Left ventricle myocardium inferior (tissue), 1 donor: ENCODE measurements at regions not wholly inside any gene's neighbourhood (a gene's known extent, or its start where the extent isn't known, plus 50 kb on each side); places are given as distances from the start of the nearest gene placed in this dataset.
"Not testable (repeated sequence)": the region's sequence is repeated elsewhere in the genome, so short reads cannot be mapped to it uniquely, and the experiment has no call there.

Source experiments
- DNase-seq: peaks from one replicate; pipeline ENCODE4 v3.0.0-alpha.2; 2020
- H3K27ac ChIP-seq: fragments of 200-600 bp; replicated peaks from 2 replicates; pipeline ENCODE4 v1.8.0; 2021
- H3K27me3 ChIP-seq: fragments of 200-600 bp; 2 replicates; pipeline ENCODE4 v1.8.0; 2021; ENCODE audit warnings: low read depth
- H3K36me3 ChIP-seq: fragments of 200-600 bp; 2 replicates; pipeline ENCODE4 v1.8.0; 2021
- H3K4me1 ChIP-seq: fragments of 200-600 bp; 2 replicates; pipeline ENCODE4 v1.8.0; 2021
- H3K4me3 ChIP-seq: fragments of 200-600 bp; 2 replicates; pipeline ENCODE4 v1.8.0; 2021; ENCODE audit warnings: mild to moderate bottlenecking, moderate library complexity
- H3K9me3 ChIP-seq: fragments of 200-600 bp; replicated peaks from 2 replicates; pipeline ENCODE4 v1.8.0; 2021
- intact Hi-C: fragments of 100-400 bp; cut with micrococcal nuclease; formaldehyde crosslinking; loops from one replicate; pipeline ENCODE4 v1.11.0; 2022
- TF ChIP-seq, protein P1 (sequence below): fragments of 200-600 bp; IDR thresholded peaks from 2 replicates; pipeline ENCODE4 v1.8.0; 2021; ENCODE audit warnings: antibody characterized with exemption, mild to moderate bottlenecking, borderline replicate concordance
- donor health status: DM: no; HTN: yes; CAD: no; lungs with severe emphysema.

DNA sequence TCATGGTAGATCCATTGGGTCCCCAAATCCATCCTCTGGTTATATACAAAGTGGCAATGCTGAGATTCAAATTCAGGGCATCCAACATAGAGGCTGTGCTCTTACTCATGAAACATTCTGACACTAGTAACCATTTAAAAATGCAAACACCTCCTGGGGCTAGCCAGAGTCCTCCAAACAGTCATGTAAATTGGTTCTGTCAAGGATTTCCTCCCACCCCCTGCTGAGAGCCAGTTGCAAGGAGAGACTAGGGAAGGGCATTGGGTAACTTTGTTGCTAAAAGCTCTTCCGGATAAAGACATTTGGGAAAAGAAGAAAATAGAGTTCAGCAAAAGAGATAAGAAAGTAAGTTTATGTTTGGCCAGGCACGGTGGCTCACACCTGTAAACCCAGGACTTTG, 58.3 kb downstream of the ART5 start:
- H3K27ac ChIP-seq, H3K36me3 ChIP-seq, H3K4me1 ChIP-seq, H3K4me3 ChIP-seq, DNase-seq, intact Hi-C loops, H3K9me3 ChIP-seq: not testable (repeated sequence)
- H3K27me3 ChIP-seq: peaks cover 37% of the 10 kb centered on the region

DNA sequence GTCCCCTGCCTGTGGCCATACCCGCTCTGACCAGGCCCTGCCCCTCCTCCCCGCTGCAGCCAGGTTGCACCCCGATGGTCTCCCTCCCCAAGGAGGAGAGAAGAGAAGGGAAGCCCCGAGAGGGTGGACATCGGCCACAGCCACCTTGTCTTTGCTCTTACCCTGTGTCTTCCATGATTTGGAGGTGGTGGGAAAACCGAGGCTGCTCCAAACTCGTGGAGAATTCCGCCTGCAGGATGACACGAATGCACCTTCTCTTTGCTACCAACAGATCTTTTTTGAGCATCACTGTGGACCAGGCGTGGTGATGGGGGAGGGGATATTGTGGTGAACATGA, 60.4 kb downstream of the ART5 start:
- H3K9me3 ChIP-seq, DNase-seq, H3K36me3 ChIP-seq, H3K4me1 ChIP-seq, H3K4me3 ChIP-seq, intact Hi-C loops, H3K27ac ChIP-seq: not testable (repeated sequence)
- TF ChIP-seq, protein P1, sequence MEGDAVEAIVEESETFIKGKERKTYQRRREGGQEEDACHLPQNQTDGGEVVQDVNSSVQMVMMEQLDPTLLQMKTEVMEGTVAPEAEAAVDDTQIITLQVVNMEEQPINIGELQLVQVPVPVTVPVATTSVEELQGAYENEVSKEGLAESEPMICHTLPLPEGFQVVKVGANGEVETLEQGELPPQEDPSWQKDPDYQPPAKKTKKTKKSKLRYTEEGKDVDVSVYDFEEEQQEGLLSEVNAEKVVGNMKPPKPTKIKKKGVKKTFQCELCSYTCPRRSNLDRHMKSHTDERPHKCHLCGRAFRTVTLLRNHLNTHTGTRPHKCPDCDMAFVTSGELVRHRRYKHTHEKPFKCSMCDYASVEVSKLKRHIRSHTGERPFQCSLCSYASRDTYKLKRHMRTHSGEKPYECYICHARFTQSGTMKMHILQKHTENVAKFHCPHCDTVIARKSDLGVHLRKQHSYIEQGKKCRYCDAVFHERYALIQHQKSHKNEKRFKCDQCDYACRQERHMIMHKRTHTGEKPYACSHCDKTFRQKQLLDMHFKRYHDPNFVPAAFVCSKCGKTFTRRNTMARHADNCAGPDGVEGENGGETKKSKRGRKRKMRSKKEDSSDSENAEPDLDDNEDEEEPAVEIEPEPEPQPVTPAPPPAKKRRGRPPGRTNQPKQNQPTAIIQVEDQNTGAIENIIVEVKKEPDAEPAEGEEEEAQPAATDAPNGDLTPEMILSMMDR: peak; percentile 6
- peaks cover 52% of the 10 kb centered on the region for H3K27me3 ChIP-seq

DNA sequence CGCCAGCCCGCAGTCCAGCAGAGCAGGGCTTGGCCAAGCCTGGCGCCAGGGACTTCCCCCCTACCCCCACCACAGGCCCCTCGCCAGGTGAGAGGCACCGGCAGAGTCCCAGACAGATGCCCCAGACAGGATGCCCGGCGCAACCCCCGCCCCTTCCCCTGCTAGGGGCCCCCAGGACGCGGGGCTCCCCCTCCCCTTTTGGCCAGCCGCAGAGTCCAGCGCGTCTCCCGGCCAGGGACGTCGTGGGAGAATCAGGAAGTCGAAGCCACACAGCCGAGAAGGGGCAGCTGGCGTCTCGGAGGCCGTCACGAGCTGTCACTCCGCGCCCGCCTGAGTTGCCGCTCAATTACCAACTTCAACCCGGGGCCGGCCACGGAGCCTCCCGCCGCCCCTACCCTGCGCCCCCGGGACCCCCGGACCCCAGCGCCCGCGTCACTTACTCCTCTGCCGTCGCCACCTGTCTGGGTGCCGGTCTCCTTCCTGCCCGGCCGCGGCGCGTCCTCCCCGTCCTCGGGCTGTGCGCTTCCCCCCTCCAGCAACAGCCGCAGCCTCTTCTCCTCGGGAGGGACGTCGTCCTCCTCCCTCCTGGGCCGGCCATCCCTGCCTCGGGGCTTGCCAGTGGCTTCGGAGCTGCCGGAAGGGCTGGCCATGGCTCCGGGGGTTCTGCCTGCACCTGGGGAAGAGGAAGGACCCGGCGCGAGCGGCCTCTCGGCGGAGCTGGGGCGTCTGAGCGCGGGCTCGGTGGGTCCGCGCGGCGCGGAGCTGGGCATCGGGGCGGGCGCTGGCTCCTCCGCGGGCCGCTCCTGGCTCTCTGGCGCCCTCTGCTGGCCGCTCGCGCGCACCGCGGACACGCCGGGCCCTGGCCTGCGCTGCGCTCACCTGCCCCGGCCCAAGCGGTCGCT, 61.1 kb downstream of the ART5 start:
- H3K27ac ChIP-seq, intact Hi-C loops, H3K36me3 ChIP-seq, H3K9me3 ChIP-seq, H3K4me1 ChIP-seq: not testable (repeated sequence)
- Histone ChIP-seq H3K27me3 (peaks cover 57% of the 10 kb centered on the region), H3K4me3 (peak overlapping the region; percentile 61)
- TF ChIP-seq, protein P1: peak; percentile 86
- DNase-seq: peak; percentile 58

DNA sequence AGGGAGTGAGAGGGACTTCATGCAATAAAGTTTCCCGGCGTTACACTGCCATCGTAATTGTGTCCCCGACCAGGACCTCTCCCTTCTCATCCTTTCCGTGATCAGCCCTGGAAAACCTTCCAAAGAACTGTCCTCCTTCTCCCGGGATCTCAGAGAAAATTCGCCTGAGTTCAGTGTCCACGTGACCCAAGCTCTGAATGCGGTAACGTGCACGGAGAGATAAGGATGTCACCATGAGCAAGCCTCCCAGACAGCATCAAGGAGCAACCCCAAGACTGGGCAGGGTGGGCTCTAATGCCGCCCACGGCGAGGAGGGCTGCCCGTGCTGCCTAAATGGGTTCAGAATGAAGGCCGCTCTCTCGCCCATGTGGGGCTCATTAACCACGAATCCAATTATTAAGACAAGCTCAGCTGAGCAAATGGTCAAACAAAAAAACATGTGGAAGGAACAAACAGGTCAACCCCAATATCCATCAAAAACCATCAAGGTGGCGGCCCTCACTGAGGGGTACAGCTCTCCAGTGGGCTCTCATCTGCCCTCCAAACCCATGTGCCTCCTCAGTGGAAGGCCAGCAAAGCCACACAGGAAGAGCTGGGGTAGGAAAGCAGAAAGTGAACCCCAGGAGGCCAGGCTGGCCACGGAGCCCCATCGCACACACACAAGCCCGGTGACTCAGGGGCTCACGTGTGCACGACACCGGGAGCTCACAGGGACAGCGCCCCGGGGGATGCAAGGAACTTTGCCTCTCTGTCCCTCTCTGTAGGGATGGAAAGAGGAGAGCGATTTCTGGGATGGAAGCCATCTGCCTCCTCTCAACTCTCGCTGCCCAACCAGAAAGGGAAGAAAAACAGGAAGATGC, 62.0 kb downstream of the ART5 start:
- intact Hi-C loops, H3K4me1 ChIP-seq, H3K27ac ChIP-seq, H3K9me3 ChIP-seq, H3K36me3 ChIP-seq, DNase-seq, H3K4me3 ChIP-seq: not testable (repeated sequence)
- H3K27me3 ChIP-seq: peaks cover 64% of the 10 kb centered on the region

DNA sequence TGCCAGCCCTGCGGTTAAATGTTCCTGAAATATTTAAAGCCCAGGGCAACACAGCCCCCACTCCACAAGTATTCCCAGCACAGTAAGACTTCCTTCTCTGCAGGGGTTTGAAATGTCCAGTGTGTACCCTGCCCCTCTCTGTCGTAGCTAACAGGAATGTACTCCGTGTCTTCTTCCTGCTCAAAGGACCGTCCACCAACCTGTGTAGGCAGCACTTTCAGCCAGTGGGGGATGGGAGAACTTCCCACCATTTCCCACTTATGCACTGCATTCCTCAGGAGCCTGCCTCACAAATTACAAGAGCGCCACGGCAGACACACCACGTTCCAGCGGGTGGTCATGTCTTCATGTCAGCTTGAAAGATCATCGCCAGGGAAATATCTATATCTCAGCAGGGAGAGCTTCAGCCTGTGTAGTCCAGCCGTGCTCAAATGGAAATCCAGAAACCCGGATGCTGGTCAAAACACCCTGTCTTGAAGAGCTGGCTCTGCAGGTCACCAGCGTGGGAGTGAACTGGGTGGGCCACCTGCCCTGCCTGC, 65.7 kb downstream of the ART5 start:
- H3K27me3 ChIP-seq: peaks cover 72% of the 10 kb centered on the region
- H3K27ac ChIP-seq, H3K36me3 ChIP-seq, DNase-seq, H3K4me3 ChIP-seq, intact Hi-C loops, H3K9me3 ChIP-seq, H3K4me1 ChIP-seq: not testable (repeated sequence)

DNA sequence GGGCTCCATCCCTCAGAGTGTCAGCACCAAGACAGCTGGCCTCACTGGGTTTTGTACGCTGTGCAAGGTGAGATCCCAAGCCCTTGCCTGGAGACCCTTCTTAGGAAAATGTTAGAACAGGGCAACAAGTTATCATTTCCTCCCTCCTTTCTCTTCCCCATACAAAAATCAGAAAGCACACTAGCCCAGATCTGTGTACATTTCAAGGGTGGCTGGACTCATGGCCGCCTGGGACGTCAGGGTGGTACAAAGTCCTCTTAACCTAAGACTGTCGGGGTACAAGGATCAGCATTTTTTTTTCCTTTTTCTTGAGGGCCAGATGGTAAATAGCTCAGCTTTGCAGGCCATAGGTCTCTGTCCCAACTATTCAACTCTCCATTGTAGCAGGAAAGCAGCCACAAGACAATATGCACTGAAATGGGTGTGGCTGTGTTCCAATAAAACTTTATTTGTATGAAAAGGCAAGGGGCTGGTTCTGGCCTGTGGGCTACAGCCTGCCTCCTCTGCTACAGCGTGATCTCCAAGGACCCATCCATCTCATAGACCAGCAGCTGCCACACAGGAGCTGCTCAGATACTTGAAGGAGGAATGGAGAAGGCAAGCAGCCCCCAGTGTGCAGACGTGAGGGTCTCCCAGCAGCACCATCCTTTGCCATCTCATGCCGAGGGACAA, 68.7 kb downstream of the ART5 start:
- H3K36me3 ChIP-seq, H3K4me1 ChIP-seq, H3K9me3 ChIP-seq, DNase-seq, intact Hi-C loops, H3K27ac ChIP-seq, H3K4me3 ChIP-seq: not testable (repeated sequence)
- peaks cover 46% of the 10 kb centered on the region for H3K27me3 ChIP-seq

DNA sequence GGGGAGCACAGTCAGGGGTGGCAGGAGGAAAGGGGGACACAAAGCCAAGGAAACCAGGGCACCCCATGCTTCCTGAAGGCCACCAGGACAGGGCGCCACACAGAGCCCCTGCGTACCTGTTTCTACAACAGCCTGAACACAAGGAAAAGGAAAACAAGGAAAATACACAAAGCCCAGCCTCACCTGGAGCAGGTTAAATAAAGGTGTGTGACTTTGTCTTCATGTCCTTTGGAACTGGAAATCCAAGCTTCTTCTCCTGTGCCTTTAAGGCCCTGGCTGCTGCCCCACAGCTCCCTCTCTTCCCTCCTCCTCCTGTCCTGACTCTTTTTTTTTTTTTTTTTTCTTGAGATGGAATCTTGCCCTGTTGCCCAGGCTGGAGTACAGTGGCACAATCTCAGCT, 70.0 kb downstream of the ART5 start:
- H3K27ac ChIP-seq, H3K4me1 ChIP-seq, intact Hi-C loops, H3K9me3 ChIP-seq, H3K4me3 ChIP-seq, H3K36me3 ChIP-seq, DNase-seq: not testable (repeated sequence)
- H3K27me3 ChIP-seq: peaks cover 37% of the 10 kb centered on the region

DNA sequence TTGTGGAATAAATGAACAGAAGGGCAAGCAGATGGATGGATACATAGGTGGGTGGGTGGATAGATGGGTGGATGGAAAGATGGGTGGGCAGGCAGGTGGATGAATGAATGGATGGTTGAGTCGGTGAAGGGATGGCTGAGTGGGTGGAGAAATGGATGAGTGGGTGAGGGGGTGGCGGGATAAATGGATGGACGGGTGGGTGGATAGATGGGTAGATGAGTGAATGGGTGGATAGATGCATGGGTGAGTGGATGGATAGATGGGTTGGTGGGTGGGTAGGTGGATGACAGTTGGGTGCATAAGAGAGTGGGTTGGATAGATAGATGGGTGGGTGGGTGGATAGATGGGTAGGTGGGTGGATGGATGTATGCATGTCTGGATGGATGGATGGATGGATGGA, 76.0 kb downstream of the ART5 start:
- H3K36me3 ChIP-seq, H3K27ac ChIP-seq, intact Hi-C loops, H3K9me3 ChIP-seq, H3K4me1 ChIP-seq, H3K4me3 ChIP-seq, DNase-seq, H3K27me3 ChIP-seq: not testable (repeated sequence)

DNA sequence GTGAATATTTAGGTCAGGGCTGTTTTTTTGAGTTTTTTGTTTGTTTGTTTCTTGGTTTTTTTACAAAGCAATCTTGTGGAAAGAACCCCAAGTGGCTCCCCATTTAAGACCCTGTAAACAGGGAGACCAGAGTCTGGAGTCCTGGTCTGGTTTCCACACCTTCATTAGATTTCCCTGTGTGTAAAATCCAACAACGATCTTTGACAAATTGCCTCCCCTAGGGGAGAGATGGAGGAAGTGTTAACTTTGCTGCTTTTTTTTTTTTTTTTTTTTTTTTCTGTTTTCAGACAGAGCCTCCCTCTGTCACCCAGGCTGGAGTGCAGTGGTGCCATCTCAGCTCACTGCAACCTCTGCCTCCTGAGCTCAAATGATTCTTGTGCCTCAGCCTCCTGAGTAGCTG, 77.4 kb downstream of the ART5 start:
- H3K9me3 ChIP-seq, DNase-seq, intact Hi-C loops: not testable (repeated sequence)

DNA sequence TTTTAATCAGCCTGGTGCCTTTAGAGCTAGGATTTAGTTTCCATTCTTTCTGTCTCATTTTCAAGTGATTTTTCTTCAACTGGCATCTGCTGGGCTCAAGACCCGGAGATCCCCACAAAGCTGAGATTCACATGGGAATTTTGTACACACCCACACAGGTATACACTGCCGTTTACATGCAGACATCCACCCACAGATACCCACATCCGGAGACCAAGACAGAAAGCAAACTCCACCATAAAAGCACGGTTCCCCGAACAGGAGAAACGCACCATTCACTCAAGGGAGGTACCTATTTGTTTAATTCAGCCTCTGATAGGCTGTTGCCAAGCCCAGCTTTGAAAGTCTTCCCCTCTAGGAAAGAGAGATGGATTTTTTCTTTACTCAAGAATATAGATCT, 87.2 kb downstream of the ART5 start:
- DNase-seq, H3K27ac ChIP-seq, H3K36me3 ChIP-seq, H3K27me3 ChIP-seq, intact Hi-C loops, H3K4me3 ChIP-seq, H3K4me1 ChIP-seq, H3K9me3 ChIP-seq: not testable (repeated sequence)

More for the DNA sequence above, 77.4 kb downstream of the ART5 start:
- H3K27me3 ChIP-seq, H3K27ac ChIP-seq, H3K4me3 ChIP-seq, H3K36me3 ChIP-seq, H3K4me1 ChIP-seq: not testable (repeated sequence)

DNA sequence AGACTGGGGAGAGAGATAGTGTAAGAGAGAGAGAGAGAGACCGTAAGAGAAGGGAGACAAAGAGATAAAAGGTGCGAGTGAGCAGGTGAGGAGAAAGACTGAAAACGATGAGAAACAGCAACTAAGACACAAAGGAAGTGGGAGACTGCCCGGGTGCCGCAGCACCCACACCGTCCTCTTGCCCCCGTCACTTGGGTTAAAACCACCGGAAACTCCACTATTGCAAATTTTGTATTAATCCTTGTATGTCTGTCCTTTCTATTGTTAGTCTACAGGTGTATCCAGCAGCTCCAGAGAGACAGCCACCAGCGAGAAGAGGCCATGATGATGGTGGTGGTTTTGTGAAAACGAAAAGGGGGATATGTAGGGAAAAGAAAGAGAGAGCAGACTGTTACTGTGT, 96.8 kb downstream of the ART5 start:
- H3K9me3 ChIP-seq, DNase-seq, H3K4me3 ChIP-seq, H3K27me3 ChIP-seq, H3K4me1 ChIP-seq, H3K27ac ChIP-seq, intact Hi-C loops, H3K36me3 ChIP-seq: not testable (repeated sequence)
